ENCODE measurements at regions not wholly inside any gene's neighbourhood (a gene's known extent, or its start where the extent isn't known, plus 50 kb on each side); places are given as distances from the start of the nearest gene placed in this dataset.

DNA sequence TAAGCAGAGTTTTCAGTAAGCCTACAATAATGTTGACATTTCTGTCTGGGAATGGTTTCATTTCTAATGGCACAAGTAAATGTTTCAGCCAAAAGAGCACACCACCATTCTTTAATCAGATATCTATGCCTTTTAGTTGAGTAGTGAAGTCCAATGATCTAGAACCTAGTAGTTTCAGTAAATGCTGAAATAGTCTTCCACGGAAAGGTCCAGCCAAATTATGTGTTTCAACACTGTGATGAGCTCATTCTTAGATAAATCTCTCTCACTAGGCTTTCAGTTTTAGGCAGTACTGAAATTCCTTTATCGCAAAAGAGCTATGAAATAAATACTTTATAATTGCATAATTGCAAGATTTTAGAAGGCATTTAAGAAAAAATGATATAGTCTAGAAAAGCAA is 816.8 kb upstream of the PCDH9 start:
- TF ChIP-seq, protein P1, sequence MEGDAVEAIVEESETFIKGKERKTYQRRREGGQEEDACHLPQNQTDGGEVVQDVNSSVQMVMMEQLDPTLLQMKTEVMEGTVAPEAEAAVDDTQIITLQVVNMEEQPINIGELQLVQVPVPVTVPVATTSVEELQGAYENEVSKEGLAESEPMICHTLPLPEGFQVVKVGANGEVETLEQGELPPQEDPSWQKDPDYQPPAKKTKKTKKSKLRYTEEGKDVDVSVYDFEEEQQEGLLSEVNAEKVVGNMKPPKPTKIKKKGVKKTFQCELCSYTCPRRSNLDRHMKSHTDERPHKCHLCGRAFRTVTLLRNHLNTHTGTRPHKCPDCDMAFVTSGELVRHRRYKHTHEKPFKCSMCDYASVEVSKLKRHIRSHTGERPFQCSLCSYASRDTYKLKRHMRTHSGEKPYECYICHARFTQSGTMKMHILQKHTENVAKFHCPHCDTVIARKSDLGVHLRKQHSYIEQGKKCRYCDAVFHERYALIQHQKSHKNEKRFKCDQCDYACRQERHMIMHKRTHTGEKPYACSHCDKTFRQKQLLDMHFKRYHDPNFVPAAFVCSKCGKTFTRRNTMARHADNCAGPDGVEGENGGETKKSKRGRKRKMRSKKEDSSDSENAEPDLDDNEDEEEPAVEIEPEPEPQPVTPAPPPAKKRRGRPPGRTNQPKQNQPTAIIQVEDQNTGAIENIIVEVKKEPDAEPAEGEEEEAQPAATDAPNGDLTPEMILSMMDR (IDR thresholded peaks at IDR 0.05; ENCODE audit: extremely low read depth, insufficient read depth, missing control alignments): no peak
- no peak for DNase-seq (ENCODE audit: low spot score)
- in situ Hi-C loops (cut with MboI; ENCODE audit: low pct_unique_long_range_greater_than_20kb, low sequenced_read_pairs, unreplicated experiment): no loop called here

DNA sequence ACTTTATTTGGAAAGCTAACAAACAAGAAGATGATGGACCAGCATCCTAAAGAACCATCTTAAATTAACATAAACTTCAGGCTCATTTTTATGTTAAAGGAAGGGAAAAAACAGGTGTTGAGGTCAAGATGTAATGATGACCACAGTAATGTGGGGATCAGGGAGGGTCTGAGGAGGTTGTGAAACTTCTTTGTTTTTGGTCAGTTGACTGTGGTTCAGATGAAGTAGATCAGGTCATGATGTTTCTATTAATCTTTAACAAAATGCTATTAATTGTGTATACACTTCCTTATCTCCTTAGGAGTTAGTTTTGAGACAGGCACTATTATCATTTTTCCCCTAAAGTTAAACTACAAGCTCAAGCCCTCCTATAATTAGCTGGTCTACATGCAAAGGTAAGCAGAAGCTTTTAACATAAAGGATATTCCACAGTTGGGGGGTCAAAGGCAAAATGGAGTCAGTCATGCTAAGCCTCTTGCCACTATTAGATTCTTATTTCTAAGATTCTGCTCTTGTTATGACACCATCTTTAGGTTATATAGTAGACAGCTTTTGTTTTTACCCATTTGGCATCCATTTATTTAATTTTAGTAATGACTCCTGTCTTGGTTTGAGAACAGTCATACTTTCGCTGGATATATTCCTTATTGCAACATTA is 800.1 kb upstream of the PCDH9 start:
- no peak for DNase-seq (ENCODE audit: low spot score)
- TF ChIP-seq, protein P1 (IDR thresholded peaks at IDR 0.05; ENCODE audit: extremely low read depth, insufficient read depth, missing control alignments): no peak
- in situ Hi-C loops (cut with MboI; ENCODE audit: low pct_unique_long_range_greater_than_20kb, low sequenced_read_pairs, unreplicated experiment): no loop called here

DNA sequence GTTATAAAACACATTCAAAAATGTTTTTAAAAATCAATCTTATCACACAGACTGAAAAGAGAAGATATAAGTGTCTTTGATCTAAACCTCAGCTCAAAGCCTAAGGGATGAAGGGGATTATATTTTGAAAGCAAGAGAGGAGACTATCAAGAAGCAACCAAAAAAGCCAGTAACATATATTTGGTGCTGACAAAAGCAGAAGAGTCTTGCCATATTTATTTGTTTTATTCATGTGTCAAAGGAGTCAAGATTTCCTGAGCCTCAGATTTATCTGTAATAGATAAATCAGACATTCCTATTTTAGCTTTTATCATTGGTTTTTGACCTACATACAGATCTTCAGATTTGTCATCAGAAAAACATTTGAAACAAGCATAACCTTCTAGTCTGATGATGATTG is 798.6 kb upstream of the PCDH9 start:
- TF ChIP-seq, protein P1 (IDR thresholded peaks at IDR 0.05; ENCODE audit: extremely low read depth, insufficient read depth, missing control alignments): no peak
- no peak for DNase-seq (ENCODE audit: low spot score)
- in situ Hi-C loops (cut with MboI; ENCODE audit: low pct_unique_long_range_greater_than_20kb, low sequenced_read_pairs, unreplicated experiment): no loop called here

DNA sequence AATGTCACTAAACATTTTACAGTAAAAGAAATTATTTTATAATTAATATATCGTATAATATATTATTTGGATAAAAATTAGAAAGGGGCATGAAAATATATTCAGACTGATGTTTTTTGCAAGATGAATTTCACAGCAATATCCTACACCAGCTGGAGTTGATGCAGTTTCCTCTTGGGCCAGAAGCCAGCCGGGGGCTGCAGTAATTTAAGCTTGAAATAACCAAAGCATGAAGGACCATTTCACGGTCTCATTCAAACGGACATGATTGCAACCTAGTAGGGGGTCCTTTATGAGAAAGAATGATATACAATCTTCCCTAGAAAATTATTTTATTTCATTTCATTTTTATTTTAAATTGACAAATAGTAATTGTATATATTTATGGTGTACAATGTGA is 797.2 kb upstream of the PCDH9 start:
- TF ChIP-seq, protein P1 (IDR thresholded peaks at IDR 0.05; ENCODE audit: extremely low read depth, insufficient read depth, missing control alignments): no peak
- in situ Hi-C loops (cut with MboI; ENCODE audit: low pct_unique_long_range_greater_than_20kb, low sequenced_read_pairs, unreplicated experiment): no loop called here
- no peak for DNase-seq (ENCODE audit: low spot score)

DNA sequence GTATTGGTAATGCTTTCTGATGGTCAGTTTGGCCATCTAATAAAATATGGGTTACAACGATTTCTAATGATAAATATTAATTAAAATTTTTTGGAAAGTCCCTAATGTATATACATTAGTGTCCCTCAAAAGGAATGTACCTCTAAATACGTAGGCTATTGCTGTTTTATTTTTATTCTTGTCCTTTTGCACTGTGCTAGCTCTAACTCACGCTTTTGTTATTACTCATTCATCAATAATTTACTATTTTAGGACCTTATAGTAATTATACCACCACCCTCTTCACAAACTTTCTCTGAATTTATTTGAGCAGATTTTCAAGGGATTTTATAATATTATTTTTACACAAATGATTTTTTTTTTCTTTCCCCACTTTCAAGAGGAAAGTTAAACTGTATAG is 795.9 kb upstream of the PCDH9 start:
- TF ChIP-seq, protein P1 (IDR thresholded peaks at IDR 0.05; ENCODE audit: extremely low read depth, insufficient read depth, missing control alignments): no peak
- in situ Hi-C loops (cut with MboI; ENCODE audit: low pct_unique_long_range_greater_than_20kb, low sequenced_read_pairs, unreplicated experiment): no loop called here
- DNase-seq (ENCODE audit: low spot score): no peak

DNA sequence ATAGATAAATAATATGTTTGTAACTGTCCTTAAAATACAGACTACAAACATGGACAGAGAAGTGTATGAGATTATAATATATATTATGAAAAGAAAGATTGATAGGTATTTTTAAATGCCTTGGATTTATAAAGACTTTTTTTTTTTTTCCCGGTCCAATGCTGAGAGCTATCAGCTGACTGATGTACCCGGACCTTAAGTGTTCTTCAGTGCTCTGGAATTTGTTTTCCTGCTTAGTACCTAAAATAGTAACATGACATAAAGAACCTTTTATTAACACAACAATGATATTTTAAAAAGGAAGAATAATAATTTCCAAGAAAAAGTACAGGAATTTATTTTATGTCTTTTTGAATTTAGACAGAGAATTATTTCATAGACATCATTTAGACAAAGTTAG is 795.5 kb upstream of the PCDH9 start:
- TF ChIP-seq, protein P1 (IDR thresholded peaks at IDR 0.05; ENCODE audit: extremely low read depth, insufficient read depth, missing control alignments): no peak
- in situ Hi-C loops (cut with MboI; ENCODE audit: low pct_unique_long_range_greater_than_20kb, low sequenced_read_pairs, unreplicated experiment): no loop called here
- no peak for DNase-seq (ENCODE audit: low spot score)

Data from GM13977 (cell line).